ENCODE measurements at regions not wholly inside any gene's neighbourhood (a gene's known extent, or its start where the extent isn't known, plus 50 kb on each side); places are given as distances from the start of the nearest gene placed in this dataset.

DNA sequence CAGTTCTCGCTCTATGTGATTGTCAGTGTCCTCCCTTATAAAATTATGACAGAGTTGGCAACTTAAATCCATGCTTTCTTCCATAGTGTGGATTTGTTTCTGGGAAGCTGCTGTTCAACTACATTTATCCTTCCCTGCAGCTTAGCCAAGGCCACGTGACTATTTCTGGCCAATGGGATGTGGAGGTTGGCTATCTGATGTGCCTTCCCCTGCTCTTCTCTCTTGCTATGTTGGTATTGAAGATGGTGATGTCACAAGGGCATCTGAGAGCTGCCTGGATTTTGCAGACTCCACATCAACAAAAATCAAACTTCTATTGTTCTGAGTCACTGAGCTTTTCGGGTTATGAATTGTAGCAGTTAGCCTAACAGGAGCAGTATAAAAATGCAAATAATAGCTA is 164.9 kb upstream of the RHOBTB1 start:
- DNase-seq (ENCODE audit: low read depth in 3 of 3, low spot score in 2 of 3), result no peak

DNA sequence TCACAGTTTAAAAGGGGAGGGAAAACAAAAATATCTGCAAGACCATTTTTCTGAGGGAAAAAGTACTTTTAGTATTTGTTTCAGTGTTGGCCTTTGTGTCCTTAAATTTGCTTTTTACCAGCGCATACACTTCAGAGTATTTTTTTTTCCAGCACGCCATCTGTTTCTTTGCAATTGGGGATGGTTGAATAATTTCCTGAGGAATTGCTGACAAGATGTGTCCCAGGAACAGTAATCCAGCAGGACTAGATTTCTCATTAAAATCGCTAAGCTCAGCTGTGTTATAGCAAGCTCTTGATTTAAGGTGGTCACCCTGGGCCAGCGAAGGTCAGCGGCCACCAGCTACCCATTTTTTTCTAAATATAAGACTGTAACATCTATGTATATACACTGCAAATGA is 156.9 kb upstream of the RHOBTB1 start:
- peak in 1 of 3 donors; percentile 26 for DNase-seq (ENCODE audit: low read depth in 3 of 3, low spot score in 2 of 3)

DNA sequence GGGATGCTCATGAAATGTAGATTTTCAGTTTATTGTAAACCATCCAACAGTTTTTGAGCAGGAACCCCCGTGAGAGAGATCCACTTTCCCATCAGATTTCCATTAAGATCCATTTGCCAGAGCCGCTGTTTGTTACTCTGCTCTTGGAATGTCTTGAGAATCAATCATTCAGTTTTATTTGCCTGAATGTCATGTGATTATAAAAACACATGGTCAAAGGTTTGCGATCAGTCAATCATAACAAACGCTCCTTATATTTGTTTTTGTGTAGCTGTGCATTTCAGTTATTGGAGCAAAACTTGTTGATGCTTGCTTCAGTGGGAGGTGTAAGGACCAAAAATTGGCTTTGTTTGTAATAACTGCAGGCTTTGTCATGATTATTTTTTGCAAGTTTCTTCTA is 155.8 kb upstream of the RHOBTB1 start:
- DNase-seq (ENCODE audit: low read depth in 3 of 3, low spot score in 2 of 3), result no peak

DNA sequence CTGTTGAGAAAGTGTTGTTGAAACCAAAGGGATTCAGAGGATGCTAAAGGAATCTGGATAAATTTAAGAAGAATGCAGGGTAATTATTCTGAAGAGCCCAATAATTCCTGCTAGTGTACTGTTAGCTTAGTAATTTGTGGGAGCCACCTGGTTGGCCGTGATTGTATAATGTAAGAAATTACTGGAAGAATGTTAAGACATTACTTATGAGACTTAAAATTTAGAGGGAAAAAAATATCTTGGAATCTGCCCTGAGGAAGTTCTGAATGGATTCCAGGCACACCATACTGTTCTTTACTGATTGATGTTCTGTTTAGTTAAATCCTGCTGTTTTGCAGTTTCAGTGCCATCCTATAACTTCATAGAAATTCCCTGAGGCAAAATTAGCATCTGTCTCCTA is 155.0 kb upstream of the RHOBTB1 start:
- DNase-seq (ENCODE audit: low read depth in 3 of 3, low spot score in 2 of 3), result no peak

DNA sequence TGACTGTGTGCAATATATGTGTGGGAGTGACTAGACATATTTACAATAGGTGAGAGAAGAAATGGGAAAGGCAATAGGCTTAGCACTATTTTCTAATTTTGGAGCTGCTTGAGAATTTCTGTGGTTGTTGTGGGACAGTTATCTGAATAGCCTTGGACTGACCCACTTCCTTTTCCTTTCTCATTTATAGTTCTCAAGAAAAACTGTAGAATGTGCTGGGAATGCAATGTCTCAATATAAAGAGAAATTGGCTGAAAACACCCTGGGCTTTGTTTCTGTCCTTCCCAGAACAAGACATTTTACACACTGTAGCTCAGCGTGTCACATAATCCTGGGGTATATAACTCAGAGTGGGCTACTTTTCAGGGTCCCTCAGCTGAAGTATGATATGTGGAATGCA is 153.0 kb upstream of the RHOBTB1 start:
- DNase-seq (ENCODE audit: low read depth in 3 of 3, low spot score in 2 of 3), result no peak

DNA sequence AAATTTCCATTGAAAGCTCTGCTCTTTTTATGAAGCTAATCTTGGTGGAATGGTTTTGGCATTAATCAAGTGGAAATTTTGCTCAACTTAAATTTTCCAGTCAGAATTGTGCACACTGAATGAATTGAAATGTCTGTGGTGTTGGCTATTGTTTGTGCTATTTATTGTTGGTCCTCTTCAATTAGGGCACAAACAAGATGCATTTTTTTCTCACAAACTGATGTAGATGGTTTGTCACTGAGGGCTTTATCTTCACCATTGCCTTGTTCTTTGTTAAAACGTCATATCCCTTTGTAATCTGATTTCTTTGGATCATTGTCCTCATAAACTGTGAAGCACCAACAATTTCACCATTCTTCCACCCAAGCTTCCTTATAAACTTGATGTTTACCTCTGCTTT is 152.1 kb upstream of the RHOBTB1 start:
- no peak for DNase-seq (ENCODE audit: low read depth in 3 of 3, low spot score in 2 of 3)

DNA sequence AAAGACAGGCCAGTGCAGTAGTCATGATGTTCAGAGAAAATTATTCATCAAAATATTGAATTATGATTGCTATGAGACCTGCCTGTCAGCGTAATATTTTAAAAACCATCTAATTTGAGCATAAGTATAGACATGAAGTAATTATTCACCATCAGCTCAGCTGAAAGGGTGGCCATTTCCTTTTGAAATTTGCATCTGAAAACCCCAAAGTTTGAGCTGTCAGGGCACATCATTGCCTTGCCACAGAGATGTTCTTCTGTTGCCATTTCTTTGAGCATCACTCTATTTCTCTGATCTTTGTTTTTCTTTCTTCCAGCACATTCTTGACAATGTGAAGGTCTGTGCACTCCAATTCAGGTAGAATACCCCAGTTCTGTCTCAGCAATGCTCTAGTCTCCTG is 147.5 kb upstream of the RHOBTB1 start:
- no peak for DNase-seq (ENCODE audit: low read depth in 3 of 3, low spot score in 2 of 3)

DNA sequence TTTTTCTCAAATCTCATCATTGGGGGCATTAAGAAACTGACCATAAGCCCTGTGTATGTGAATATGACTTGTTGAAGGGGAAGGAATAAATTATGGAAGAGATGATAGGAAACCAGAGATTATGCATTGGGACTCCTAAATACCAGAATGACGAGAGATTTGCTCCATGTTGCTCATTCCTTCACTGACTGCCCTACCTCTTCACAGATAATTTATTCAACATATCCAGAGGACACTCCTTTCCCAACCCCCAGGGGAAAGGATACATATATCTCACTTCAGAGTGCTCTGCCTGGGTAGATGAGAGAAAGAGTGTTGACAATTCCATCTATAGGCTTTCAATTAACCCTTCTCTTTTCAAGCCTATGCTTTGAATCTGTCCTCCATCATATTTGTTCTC is 145.3 kb upstream of the RHOBTB1 start:
- no peak for DNase-seq (ENCODE audit: low read depth in 3 of 3, low spot score in 2 of 3)

DNA sequence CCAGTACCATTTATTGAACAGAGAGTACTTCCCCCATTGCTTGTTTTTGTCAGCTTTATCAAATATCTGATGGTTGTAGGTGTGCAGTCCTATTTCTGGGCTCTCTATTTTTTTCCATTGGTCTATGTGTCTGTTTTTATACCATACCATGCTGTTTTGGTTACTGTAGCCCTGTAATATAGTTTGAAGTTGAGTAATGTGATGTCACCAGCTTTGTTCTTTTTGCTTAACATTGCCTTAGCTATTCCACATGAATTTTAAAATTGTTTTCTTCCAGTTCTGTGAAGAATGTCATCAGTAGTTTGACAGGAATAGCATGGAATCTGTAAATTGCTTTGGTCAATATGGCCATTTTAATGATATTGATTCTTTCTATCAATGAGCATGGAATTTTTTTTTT is 140.5 kb upstream of the RHOBTB1 start:
- no peak for DNase-seq (ENCODE audit: low read depth in 3 of 3, low spot score in 2 of 3)

DNA sequence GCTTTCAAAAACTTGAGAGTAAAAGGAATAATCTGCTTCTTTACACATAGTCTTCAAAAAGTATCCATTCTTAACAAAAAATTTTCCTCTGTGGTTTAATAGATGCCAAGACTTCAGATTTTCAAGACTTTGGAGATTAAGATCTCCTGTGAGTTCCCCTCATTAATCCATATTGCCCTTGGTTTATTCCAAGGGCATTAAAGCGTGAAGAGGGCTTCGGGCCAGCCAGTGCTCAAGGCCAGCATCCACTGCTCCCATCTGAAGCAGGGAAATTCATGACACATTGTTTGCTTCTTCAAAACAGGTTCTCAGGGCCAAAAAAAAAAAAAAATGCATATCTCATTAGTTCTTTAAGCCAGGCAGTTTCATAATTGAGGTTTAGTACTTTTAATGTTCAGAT is 137.3 kb upstream of the RHOBTB1 start:
- DNase-seq (ENCODE audit: low read depth in 3 of 3, low spot score in 2 of 3), result no peak

DNA sequence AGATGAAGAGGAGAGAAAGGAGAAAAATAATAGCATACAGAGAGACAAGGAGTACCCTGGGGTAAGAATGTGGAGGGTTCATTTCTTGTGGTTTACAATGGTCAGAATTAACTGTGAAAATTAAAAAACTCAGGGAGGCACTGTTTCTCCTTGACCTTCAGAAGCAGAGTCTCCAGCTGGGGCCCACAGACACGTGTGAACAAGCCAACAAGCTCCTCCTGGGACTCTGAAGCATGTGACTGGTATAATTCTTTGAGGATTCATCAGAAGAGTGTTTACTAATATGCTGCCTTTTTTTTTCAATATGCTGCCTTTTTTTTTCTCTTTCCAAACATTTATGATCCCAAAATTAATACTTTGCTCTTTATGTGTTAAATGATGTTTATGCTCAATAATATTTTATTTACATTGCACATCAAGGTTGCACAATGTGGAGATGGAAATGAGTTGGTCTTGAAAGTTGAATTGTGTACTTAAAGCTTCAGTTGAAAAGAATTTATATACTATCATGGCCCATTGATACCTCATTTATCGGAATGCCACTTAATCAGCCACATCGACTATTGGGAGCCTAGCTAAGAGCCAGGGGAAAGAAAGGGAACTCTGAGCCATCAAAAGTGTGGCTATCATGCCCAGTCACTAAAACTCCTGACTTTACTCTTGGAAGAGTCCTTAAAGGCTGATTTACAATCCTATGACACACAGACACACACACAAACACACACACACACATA is 134.7 kb upstream of the RHOBTB1 start:
- no peak for DNase-seq (ENCODE audit: low read depth in 3 of 3, low spot score in 2 of 3)

DNA sequence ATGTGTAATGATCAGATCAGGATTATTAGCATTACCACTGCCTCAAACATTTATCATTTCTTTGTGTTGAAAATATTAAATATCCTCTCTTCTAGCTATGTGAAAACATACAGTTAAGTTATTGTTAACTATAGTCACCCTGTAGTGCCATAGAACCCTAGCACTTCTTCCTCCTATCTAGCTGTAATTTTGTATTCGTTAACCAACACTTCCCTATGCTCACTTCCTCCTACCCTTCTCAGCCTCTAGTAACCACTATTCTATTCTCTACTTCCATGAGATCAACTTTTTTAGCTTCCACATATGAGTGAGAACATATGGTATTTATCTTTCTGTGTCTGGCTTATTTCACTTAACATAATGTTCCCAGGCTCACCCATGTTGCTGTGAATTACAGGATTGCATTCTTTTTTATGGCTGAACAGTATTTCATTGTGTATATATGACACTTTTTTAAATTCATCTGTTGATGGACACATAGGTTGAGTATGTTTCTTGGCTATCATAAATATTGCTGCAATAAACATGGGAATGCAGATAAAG is 132.7 kb upstream of the RHOBTB1 start:
- DNase-seq (ENCODE audit: low read depth in 3 of 3, low spot score in 2 of 3), result no peak

DNA sequence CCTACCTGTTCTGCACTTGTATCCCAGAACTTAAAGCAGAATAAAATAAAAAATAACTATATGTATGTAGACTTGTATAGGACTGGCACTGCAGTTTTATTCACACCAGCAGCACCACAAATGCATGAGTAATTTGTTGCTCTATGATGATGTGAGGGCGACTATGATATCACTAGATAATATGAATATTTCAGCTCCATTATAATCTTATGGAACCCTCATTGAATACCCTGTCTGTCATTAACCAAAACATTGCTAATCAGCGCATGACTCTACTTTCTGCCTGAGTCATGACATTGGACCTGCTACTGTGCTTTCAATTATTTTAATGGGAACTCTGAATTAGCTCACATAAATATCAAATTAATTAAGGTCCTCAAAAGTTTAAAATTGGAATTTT is 129.4 kb upstream of the RHOBTB1 start:
- no peak for DNase-seq (ENCODE audit: low read depth in 3 of 3, low spot score in 2 of 3)

DNA sequence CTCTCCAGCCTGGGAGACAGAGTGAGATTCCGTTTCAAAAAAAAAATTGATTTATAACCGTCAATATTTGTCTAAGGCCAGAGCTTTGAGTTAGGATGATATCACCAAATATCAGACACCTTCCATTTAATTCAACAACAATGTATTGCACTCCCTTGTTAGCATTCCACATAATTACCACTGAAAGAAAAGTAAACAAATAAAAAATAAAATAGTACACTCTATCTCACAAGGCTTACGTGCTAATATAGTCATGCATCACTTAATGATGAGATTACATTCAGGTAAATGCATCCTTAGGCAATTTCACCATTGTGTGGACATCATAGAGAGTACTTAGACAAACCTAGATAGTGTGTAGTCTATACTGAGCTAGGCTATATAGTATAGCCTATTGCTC is 127.6 kb upstream of the RHOBTB1 start:
- no peak for DNase-seq (ENCODE audit: low read depth in 3 of 3, low spot score in 2 of 3)

DNA sequence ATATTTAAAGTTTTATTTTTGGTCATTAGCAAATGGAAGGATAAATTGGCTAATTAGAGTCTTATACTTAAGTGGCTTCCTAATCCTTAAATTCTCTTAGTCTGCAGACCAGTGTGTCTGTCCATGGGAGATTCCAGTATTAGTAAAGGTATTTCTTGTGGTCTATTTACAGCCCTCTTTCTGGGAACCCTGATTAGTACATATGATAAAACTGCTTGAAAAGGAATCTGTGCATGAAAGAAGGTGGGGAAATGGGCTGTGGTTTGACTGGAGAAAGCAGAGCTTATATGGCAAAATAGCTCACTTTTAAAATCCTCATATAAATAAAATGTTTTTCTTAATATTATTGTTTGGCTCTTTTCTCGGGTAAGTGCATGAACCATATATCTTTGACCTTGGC is 124.5 kb upstream of the RHOBTB1 start:
- no peak for DNase-seq (ENCODE audit: low read depth in 3 of 3, low spot score in 2 of 3)

DNA sequence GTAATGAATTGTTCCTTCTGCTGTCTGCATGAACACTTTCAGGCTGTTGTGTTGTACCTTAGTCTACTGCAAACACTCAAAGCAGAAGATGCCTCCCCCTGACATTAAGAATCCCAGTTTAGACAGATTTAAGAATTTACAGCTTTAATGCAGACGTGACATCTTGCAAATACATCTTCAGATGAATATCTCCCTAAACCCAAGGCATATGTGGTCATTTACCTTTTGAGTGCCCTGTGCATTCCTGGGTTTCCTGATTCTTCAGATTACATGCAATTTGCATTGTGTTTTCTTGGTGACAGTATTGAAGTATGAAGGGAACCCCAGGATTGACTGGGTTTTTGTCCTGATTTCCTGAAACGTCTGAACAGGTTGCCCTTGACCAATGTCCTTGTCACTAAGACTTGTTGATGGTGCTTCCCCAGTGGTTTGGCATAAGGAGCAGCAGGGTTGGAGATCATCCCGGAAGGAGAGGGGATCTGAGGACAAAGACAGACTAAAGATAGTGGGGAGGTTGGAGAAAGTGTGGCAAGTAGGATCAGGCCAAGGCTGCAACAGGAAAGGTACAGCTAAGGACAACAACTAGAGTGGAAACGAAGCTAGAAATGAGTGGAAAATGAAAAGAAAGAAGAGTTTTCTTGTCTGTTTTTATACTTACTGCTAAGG is 123.8 kb upstream of the RHOBTB1 start:
- no peak for DNase-seq (ENCODE audit: low read depth in 3 of 3, low spot score in 2 of 3)

DNA sequence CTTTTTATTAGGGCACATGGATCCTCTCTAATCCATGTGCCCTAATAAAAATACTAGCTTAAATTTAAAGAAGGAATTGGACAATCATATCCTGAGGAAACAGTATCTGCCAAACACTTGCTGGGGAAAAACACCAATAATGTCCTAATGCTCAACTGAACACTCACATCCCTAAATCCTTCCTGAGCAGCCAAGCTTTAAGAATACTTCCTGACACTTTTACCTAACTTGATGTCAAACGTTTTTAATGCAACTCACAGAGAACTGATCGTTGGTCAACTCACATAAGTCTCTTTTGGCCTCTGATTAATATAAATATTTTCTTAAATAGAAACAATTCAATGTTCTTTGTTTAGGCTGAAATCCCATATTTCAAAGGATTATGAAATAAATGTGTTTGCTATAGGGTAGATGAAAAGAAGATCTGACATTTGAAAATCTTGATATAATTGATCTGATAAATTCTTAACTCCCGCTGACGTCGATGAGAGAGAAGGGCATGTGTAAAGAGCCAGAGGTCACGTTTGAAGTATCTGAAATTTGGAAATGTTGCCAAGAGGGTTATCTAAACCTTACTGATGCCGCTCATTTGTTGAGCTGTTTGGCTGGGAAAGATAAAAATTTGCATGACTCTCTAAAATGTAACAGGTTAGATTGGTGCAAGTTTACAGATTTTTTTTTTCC is 122.8 kb upstream of the RHOBTB1 start:
- DNase-seq (ENCODE audit: low read depth in 3 of 3, low spot score in 2 of 3), result no peak

DNA sequence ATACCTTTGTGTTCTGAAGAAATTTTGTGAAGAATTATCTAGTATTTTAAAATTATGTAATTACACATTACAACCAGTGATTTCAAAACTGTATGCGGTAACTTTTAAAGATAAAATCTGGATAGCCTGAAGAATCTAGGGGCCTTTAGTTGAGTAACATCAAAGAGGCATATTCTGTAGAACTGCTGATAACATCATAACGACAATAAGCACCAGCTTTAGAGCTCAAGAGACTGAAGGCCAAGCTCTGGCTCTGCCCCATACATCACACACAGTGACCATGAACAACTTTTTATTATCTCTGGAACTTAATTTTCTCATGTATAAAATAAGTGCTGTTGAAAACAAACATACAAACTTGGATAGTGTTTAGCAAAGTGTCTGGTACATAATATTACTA is 121.1 kb upstream of the RHOBTB1 start:
- DNase-seq (ENCODE audit: low read depth in 3 of 3, low spot score in 2 of 3), result no peak

DNA sequence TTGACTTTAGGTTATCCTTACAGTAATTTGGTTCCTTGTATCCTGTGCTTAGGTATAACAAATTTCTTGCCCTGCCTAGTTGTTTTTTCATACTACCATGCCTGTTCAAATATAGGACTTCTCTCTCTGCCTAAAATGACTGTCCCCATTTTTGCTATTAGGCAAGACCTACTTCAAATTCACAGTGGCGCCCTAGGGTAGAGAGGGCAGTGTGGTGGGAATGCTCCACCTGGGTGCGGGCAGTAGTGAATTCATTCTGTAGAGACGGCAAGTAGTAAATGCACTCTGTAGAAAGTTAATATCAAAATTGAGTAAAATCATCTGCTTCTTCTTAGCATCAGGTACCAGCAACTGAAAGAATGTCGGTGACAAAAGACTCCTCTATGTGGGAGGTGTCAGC is 120.4 kb upstream of the RHOBTB1 start:
- DNase-seq (ENCODE audit: low read depth in 3 of 3, low spot score in 2 of 3), result no peak

DNA sequence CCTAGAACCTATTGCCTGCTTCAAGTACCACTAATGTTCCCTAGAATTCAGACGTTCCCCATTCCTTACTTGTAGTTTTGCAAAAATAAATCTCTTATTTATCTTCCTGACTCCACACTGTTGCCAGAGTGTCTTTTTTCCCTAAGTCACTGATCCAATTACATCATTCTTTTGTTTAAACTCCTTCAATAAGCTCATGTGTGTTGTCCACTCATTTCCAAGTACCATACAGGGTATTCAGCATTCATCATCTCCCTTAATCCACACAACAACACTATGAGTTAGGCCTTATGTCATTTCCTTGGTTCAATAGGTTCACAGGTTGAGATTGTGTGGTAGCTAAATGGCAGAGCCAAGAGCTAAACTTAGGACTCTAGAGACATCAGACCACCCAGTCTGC is 119.9 kb upstream of the RHOBTB1 start:
- no peak for DNase-seq (ENCODE audit: low read depth in 3 of 3, low spot score in 2 of 3)

DNA sequence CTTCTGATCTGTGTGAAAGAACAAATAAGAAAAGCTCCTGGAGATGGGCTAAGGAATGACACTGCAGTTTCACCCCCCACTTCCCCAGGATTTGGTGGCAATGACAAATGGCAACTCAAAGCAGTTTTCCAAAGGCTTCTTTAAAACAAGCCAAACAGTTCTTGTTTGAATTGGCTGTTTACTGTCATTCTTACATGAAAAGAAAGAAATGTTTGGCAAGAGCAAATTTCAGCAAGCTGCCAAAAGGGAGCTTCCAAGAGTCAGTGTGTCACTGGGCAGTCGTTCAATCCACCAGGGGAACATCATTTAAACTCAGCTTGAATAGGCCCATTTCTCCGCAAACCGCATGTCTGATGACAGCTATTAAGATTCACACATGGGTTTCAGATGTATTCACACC is 119.0 kb upstream of the RHOBTB1 start:
- DNase-seq (ENCODE audit: low read depth in 3 of 3, low spot score in 2 of 3), result no peak

DNA sequence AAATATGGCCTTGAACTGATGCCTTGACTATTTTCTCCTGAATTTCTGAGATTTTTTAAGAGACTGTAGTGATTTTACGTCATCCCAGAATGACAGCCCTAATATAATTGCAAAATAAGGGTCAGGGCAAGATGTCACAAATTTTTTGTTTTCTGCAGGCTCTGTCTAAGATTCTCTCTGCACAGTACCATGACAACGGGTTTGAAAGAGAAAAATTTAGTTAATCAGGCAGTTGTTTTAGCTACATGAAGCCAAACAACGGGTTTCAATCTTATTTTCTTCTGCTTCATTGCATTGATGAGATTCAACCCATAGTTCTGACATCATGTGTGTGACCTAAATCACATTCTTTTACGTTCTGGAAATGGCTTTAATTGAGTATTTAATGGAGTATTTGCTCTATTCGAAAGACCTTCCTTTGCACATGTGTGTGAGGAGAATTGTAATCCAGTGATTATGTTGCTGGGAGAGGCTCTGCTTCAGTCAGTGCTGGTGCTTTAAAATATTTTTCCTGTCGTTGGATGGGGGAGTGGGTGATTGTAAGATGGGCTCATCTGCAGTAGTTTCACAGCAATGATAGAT is 118.0 kb upstream of the RHOBTB1 start:
- DNase-seq (ENCODE audit: low read depth in 3 of 3, low spot score in 2 of 3), result no peak
